Endothelial cell of umbilical vein (primary cell): ENCODE measurements at regions not wholly inside any gene's neighbourhood (a gene's known extent, or its start where the extent isn't known, plus 50 kb on each side); places are given as distances from the start of the nearest gene placed in this dataset.

Experiments
- BruUV-seq: library from RNA; stranded (reverse); fragments of 400-500 nt; replicated peaks from 2 replicates; lab custom pipeline; 2021; lab: Mats Ljungman, UMichigan
- CTCF ChIA-PET: fragments of 300-600, 350-600 bp; sonication (Branson Sonifier 250); formaldehyde crosslinking; loops from one replicate; lab custom pipeline; 2021; ENCODE audit warnings: antibody characterized with exemption, inconsistent platforms; lab: Charles Lee
- POLR2A ChIA-PET: fragments of 300-600, 350-600 bp; sonication (Branson Sonifier 250); formaldehyde crosslinking; loops from one replicate; lab custom pipeline; 2021; ENCODE audit warnings: antibody characterized with exemption, inconsistent platforms; lab: Charles Lee
- DNase-seq: peaks from one replicate; pipeline ENCODE4 v3.0.0-alpha.2; 2011; ENCODE audit warnings: low read depth, low spot score
- FAIRE-seq: peaks from 2 replicates; lab custom pipeline; 2011; peaks lifted over from hg19 to GRCh38; lab: Jason Lieb, UNC
- H2AFZ ChIP-seq: 2 replicates; pipeline ENCODE4 v1.6.0; 2012; ENCODE audit warnings: low read depth, low read length, control low read depth, inconsistent platforms
- H3K27ac ChIP-seq: 2 replicates; pipeline ENCODE4 v1.5.1; 2011; ENCODE audit warnings: low read depth, mild to moderate bottlenecking, control low read depth, low read length, moderate library complexity; ENCODE audit not compliant: insufficient read depth
- H3K27me3 ChIP-seq, 2 experiments: 2 replicates each; pipeline versions ENCODE4 v1.6.0 to v1.6.1; 2011; ENCODE audit warnings: low read length in 2 of 2, mixed read lengths in 1 of 2; ENCODE audit not compliant: control insufficient read depth in 2 of 2, insufficient read depth in 2 of 2
- H3K36me3 ChIP-seq, 2 experiments: 2 replicates in 1 of 2; 3 replicates in 1 of 2; pipeline ENCODE4 v1.5.1; 2011; ENCODE audit warnings: low read length in 2 of 2, mild to moderate bottlenecking in 1 of 2, moderate library complexity in 1 of 2; ENCODE audit not compliant: control insufficient read depth in 2 of 2, insufficient read depth in 2 of 2; ENCODE audit errors: extremely low read depth in 1 of 2
- H3K4me1 ChIP-seq: 3 replicates; pipeline ENCODE4 v1.5.1; 2011; ENCODE audit warnings: mild to moderate bottlenecking, low read length; ENCODE audit not compliant: control insufficient read depth, insufficient read depth; ENCODE audit errors: extremely low read depth
- H3K4me2 ChIP-seq: 2 replicates; pipeline ENCODE4 v1.6.1; 2011; ENCODE audit warnings: low read length, control low read depth, mixed read lengths; ENCODE audit not compliant: insufficient read depth
- H3K4me3 ChIP-seq, 3 experiments: fragments of 200-600 bp in 1 of 3; sonication (generic), shearing (Covaris generic) in 1 of 3; replicated peaks in 1 of 3; 2 replicates each; pipeline ENCODE4 v1.5.1; 2011 to 2016; ENCODE audit warnings: control low read depth in 3 of 3, low read length in 3 of 3, mild to moderate bottlenecking in 2 of 3, inconsistent platforms in 1 of 3, low read depth in 1 of 3, moderate library complexity in 1 of 3; ENCODE audit not compliant: insufficient read depth in 1 of 3
- H3K79me2 ChIP-seq: 2 replicates; pipeline ENCODE4 v1.6.0; 2012; ENCODE audit warnings: low read length, inconsistent platforms; ENCODE audit not compliant: control insufficient read depth, insufficient read depth
- H3K9ac ChIP-seq: replicated peaks from 2 replicates; pipeline ENCODE3; 2011; ENCODE audit warnings: low read length, control low read depth; ENCODE audit not compliant: insufficient read depth; ENCODE audit errors: extremely low read depth
- H3K9me1 ChIP-seq: replicated peaks from 3 replicates; pipeline ENCODE4 v1.6.0; 2011; ENCODE audit warnings: mild to moderate bottlenecking, low read length; ENCODE audit not compliant: control insufficient read depth, insufficient read depth; ENCODE audit errors: extremely low read depth
- H3K9me3 ChIP-seq: replicated peaks from 2 replicates; pipeline ENCODE4 v1.5.1; 2012; ENCODE audit warnings: low read length, inconsistent platforms; ENCODE audit not compliant: control insufficient read depth, insufficient read depth
- H4K20me1 ChIP-seq: replicated peaks from 2 replicates; pipeline ENCODE3; 2011; ENCODE audit warnings: mild to moderate bottlenecking, low read length; ENCODE audit not compliant: control insufficient read depth, insufficient read depth; ENCODE audit errors: extremely low read depth
- CTCF ChIP-seq, 2 donors: IDR thresholded peaks; 1 replicate in 1 of 2; 2 replicates in 1 of 2; pipeline ENCODE4 v1.5.1; 2011; ENCODE audit warnings: low read length in 2 of 2, mild to moderate bottlenecking in 2 of 2, moderate library complexity in 2 of 2, control low read depth in 1 of 2, inconsistent platforms in 1 of 2, low read depth in 1 of 2; ENCODE audit not compliant: insufficient read depth in 1 of 2; ENCODE audit errors: extremely low read depth in 1 of 2
- FOS ChIP-seq: IDR thresholded peaks from 2 replicates; pipeline ENCODE4 v1.6.1; 2011; ENCODE audit warnings: mild to moderate bottlenecking, low read length, moderate library complexity, borderline replicate concordance; ENCODE audit not compliant: insufficient read depth
- GATA2 ChIP-seq: IDR thresholded peaks from 2 replicates; pipeline ENCODE4 v1.7.0; 2011; ENCODE audit warnings: low read depth, mild to moderate bottlenecking, moderate library complexity, mixed read lengths, low read length; ENCODE audit not compliant: insufficient read length, insufficient read depth
- MYC ChIP-seq: IDR thresholded peaks from one replicate; pipeline ENCODE4 v1.6.1; 2011; ENCODE audit warnings: mild to moderate bottlenecking, low read depth, low read length
- POLR2AphosphoS5 ChIP-seq: IDR thresholded peaks from 2 replicates; pipeline ENCODE4 v1.6.1; 2012; ENCODE audit warnings: low read depth, mild to moderate bottlenecking, control low read depth, low read length, moderate library complexity; ENCODE audit not compliant: insufficient read depth
- dilution Hi-C: fragments of 300-500 bp; cut with MboI; formaldehyde crosslinking; loops from one replicate; pipeline ENCODE4 v1.15.0; 2019; ENCODE audit warnings: low sequenced_read_pairs; ENCODE audit not compliant: extremely low pct_ligation_motif_present
- intact Hi-C: fragments of 100-400 bp; cut with micrococcal nuclease; formaldehyde crosslinking; loops from one replicate; pipeline ENCODE4 v1.10.0; 2022
- TF ChIP-seq, protein P1 (sequence below): IDR thresholded peaks from 2 replicates; pipeline ENCODE4 v1.6.1; 2011; ENCODE audit not compliant: insufficient read depth, insufficient read length

DNA sequence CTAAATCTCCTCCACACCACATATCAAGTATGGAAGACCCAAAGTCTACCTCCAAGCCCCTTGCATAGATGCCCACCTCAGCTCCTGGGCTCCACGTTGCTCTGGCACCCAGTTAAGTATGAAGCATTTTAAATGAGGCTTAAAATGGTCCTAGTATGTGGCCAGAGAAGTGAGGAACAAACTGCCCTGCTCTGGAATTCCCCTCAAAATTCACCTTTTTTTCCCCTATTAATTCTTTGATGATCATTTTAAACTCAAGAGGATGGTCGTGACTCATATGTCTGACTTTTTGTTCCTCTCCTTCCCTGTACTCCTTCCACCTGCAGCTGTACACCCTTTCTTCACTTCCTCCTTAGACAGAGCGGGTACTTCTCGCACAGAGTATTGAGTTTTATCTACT, 234.5 kb upstream of the MYOCD start:
- TF ChIP-seq, protein P1, sequence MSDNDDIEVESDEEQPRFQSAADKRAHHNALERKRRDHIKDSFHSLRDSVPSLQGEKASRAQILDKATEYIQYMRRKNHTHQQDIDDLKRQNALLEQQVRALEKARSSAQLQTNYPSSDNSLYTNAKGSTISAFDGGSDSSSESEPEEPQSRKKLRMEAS: no peak
- no peak for TF ChIP-seq CTCF (IDR thresholded peaks at IDR 0.05; ENCODE audit: extremely low read depth in 1 of 2, insufficient read depth in 1 of 2, low read depth in 1 of 2, low read length in 2 of 2)
- no peak for TF ChIP-seq POLR2AphosphoS5
- dilution Hi-C loops (no loop called here), intact Hi-C loops (no loop called here)
- Histone ChIP-seq H3K36me3 (no peaks in the 10 kb centered on the region), H3K79me2 (no peaks in the 10 kb centered on the region), H3K4me3 (no peak overlapping the region), H3K9me3 (no peaks in the 10 kb centered on the region), H3K27ac (no peak overlapping the region), H3K9ac (no peak overlapping the region), H3K4me1 (no peaks in the 10 kb centered on the region), H3K9me1 (no peaks in the 10 kb centered on the region), H3K27me3 (no peaks in the 10 kb centered on the region), H2AFZ (no peak overlapping the region), H3K4me2 (no peak overlapping the region), H4K20me1 (no peaks in the 10 kb centered on the region)
- DNase-seq (no peak), FAIRE-seq (no peak)
- no TSS peak for BruUV-seq
- ChIA-PET POLR2A (no interaction called here), CTCF (interaction anchor here (0.7 kb wide), 1 partner anchor 115 kb away, joined by 3 read pairs; no protein-coding TSS in a partner anchor)

- H2AFZ ChIP-seq: no peak overlapping the region
- POLR2A ChIA-PET: no interaction called here
- H3K9ac ChIP-seq: no peak overlapping the region
- no peaks in the 10 kb centered on the region for H3K36me3 ChIP-seq
- TF ChIP-seq FOS: no peak
- no peak for TF ChIP-seq MYC
- TF ChIP-seq GATA2: no peak
- no TSS peak for BruUV-seq
- H3K4me2 ChIP-seq: no peak overlapping the region
- H3K79me2 ChIP-seq: no peaks in the 10 kb centered on the region
- no peak for FAIRE-seq
- no peak for DNase-seq
- no peaks in the 10 kb centered on the region for H3K9me1 ChIP-seq
- intact Hi-C loops (no loop called here), dilution Hi-C loops (no loop called here)
- H4K20me1 ChIP-seq: no peaks in the 10 kb centered on the region
- H3K4me1 ChIP-seq: no peaks in the 10 kb centered on the region
- no peaks in the 10 kb centered on the region for H3K9me3 ChIP-seq
- H3K27me3 ChIP-seq: no peaks in the 10 kb centered on the region
- CTCF ChIA-PET: no interaction called here
- no peak overlapping the region for H3K27ac ChIP-seq
- H3K4me3 ChIP-seq: no peak overlapping the region
These were observed 227.5 kb upstream of the MYOCD start for GRCh38 chr17:12438212-12438611.
